ENCODE measurements at regions not wholly inside any gene's neighbourhood (a gene's known extent, or its start where the extent isn't known, plus 50 kb on each side); places are given as distances from the start of the nearest gene placed in this dataset.
"Not testable (repeated sequence)": the region's sequence is repeated elsewhere in the genome, so short reads cannot be mapped to it uniquely, and the experiment has no call there.

DNA sequence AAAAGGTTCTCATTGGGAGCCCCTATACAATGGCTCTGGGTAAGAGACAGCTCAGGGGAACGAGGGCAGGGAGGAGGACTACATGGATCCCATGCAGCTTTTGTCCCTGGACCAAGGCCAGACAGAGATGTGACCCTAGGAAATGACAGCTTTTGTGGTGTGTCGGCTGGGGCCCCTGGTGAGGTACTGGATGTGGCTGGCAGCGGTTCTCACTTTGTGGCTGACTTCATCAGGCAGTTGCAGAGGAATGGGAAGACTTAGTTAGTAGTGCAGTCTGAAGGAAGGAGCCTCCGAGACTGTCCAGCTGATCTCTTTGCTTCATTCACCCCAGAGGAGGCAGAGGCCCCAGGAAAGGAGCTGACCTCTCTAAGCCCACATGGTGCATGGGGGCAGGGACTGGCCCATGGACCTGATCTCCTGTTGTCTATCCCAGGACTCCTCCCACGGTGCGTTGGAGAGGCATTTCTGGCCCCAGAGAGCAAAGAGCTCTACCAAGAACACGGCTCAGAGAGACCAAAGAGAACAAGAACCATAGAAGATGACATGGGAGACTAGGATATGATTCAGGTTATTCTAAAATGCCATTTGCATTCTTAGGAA, 202.9 kb downstream of the RPS24 start:
- H3F3A ChIP-seq (ENCODE audit: insufficient read depth, low read depth) = no peaks in the 10 kb centered on the region
- TF ChIP-seq, protein P1, sequence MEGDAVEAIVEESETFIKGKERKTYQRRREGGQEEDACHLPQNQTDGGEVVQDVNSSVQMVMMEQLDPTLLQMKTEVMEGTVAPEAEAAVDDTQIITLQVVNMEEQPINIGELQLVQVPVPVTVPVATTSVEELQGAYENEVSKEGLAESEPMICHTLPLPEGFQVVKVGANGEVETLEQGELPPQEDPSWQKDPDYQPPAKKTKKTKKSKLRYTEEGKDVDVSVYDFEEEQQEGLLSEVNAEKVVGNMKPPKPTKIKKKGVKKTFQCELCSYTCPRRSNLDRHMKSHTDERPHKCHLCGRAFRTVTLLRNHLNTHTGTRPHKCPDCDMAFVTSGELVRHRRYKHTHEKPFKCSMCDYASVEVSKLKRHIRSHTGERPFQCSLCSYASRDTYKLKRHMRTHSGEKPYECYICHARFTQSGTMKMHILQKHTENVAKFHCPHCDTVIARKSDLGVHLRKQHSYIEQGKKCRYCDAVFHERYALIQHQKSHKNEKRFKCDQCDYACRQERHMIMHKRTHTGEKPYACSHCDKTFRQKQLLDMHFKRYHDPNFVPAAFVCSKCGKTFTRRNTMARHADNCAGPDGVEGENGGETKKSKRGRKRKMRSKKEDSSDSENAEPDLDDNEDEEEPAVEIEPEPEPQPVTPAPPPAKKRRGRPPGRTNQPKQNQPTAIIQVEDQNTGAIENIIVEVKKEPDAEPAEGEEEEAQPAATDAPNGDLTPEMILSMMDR (conservative IDR thresholded peaks at IDR 0.05) = no peak
- TF ChIP-seq EZH2 (IDR thresholded peaks at IDR 0.05; ENCODE audit: low read depth) = no peak
- CTCF ChIA-PET = interaction anchor here (0.7 kb wide), 1 partner anchor 541 kb away, joined by 7 read pairs; no protein-coding TSS in a partner anchor
- H3K27ac ChIP-seq = no peak overlapping the region
- no peaks in the 10 kb centered on the region for H4K20me1 ChIP-seq (ENCODE audit: insufficient read depth)
- no TSS peak for BruUV-seq (replicated peaks)
- intact Hi-C loops (cut with micrococcal nuclease; ENCODE audit: unreplicated experiment) = loop anchor here (5.0 kb wide), 1 partner anchor 491 kb away; no protein-coding TSS in a partner anchor
- no peak for DNase-seq
- no peak overlapping the region for H2AFZ ChIP-seq
- no peaks in the 10 kb centered on the region for H3K79me2 ChIP-seq (ENCODE audit: low read depth)
- no peak overlapping the region for H3K4me3 ChIP-seq
- H3K9me3 ChIP-seq (ENCODE audit: insufficient read depth, low read depth) = no peaks in the 10 kb centered on the region
- POLR2A ChIA-PET (ENCODE audit: unreplicated experiment) = no interaction called here
- H3K4me1 ChIP-seq (replicated peaks; ENCODE audit: insufficient read depth) = no peaks in the 10 kb centered on the region
- H3K27me3 ChIP-seq (ENCODE audit: insufficient read depth, low read depth) = no peaks in the 10 kb centered on the region
- no peaks in the 10 kb centered on the region for H3K9me2 ChIP-seq (ENCODE audit: insufficient read depth)
- no peak overlapping the region for H3K4me2 ChIP-seq
- no peaks in the 10 kb centered on the region for H3K36me3 ChIP-seq (ENCODE audit: low read depth)

DNA sequence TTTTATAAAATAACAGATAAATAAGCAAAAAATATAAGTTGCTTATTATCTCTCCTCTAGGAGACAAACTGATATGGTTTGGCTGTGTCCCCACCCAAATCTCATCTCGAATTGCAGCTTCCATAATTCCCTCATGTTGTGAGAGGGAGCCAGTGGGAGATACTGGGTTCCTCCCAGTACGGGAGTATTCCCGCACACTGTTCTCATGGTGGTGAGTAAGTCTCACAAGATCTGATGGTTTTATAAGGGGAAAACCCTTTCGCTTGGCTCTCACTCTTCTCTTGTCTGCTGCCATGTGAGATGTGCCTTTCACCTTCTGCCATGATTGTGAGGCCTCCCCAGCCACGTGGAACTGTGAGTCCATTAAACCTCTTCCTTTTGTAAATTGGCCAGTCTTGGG, 204.3 kb downstream of the RPS24 start:
- H4K20me1 ChIP-seq (ENCODE audit: insufficient read depth); H2AFZ ChIP-seq; H3K27ac ChIP-seq; CTCF ChIA-PET; H3K36me3 ChIP-seq (ENCODE audit: low read depth); H3K4me1 ChIP-seq (replicated peaks; ENCODE audit: insufficient read depth); BruUV-seq (replicated peaks); H3F3A ChIP-seq (ENCODE audit: insufficient read depth, low read depth); POLR2A ChIA-PET (ENCODE audit: unreplicated experiment); H3K9me2 ChIP-seq (ENCODE audit: insufficient read depth); H3K9me3 ChIP-seq (ENCODE audit: insufficient read depth, low read depth); H3K4me2 ChIP-seq; H3K4me3 ChIP-seq; H3K27me3 ChIP-seq (ENCODE audit: insufficient read depth, low read depth); DNase-seq; H3K79me2 ChIP-seq (ENCODE audit: low read depth): not testable (repeated sequence)
- intact Hi-C loops (cut with micrococcal nuclease; ENCODE audit: unreplicated experiment) = loop anchor here (5.0 kb wide), 1 partner anchor 489 kb away; no protein-coding TSS in a partner anchor

DNA sequence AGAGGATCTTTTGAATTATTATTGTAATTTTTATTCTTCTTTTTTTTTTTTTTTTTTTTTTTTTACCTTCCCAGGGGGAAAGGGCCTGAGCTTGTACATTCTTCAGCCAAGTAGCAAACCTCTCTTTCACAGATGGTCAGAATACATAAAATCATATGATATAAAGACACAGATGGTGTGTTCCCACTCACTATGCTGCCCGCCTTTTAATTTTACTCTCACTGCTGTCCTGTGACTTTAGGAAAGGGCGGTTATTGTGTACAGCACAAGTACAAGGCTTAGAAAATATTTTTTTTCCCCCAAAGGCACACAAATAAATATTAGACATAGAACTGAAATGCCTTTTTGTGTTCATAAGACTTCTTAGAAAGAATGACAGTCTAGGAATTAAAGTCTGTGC, 213.6 kb downstream of the RPS24 start:
- H2AFZ ChIP-seq = no peak overlapping the region
- H3K27me3 ChIP-seq (ENCODE audit: insufficient read depth, low read depth) = no peaks in the 10 kb centered on the region
- no peak overlapping the region for H3K4me3 ChIP-seq
- no peak overlapping the region for H3K4me2 ChIP-seq
- TF ChIP-seq EZH2 (IDR thresholded peaks at IDR 0.05; ENCODE audit: low read depth) = no peak
- TF ChIP-seq, protein P1 (conservative IDR thresholded peaks at IDR 0.05) = no peak
- H3K9me3 ChIP-seq (ENCODE audit: insufficient read depth, low read depth) = 0 out of 2 replicates have a peak, but pooled peaks cover 6% of the 10 kb centered on the region
- H3K27ac ChIP-seq = no peak overlapping the region
- POLR2A ChIA-PET (ENCODE audit: unreplicated experiment) = no interaction called here
- no peaks in the 10 kb centered on the region for H3F3A ChIP-seq (ENCODE audit: insufficient read depth, low read depth)
- H3K36me3 ChIP-seq (ENCODE audit: low read depth) = no peaks in the 10 kb centered on the region
- no peaks in the 10 kb centered on the region for H3K4me1 ChIP-seq (replicated peaks; ENCODE audit: insufficient read depth)
- DNase-seq = no peak
- no TSS peak for BruUV-seq (replicated peaks)
- no peaks in the 10 kb centered on the region for H3K79me2 ChIP-seq (ENCODE audit: low read depth)
- CTCF ChIA-PET = interaction anchor here (0.7 kb wide), 1 partner anchor 469 kb away, joined by 7 read pairs; no protein-coding TSS in a partner anchor
- no peaks in the 10 kb centered on the region for H3K9me2 ChIP-seq (ENCODE audit: insufficient read depth)
- intact Hi-C loops (cut with micrococcal nuclease; ENCODE audit: unreplicated experiment) = no loop called here
- H4K20me1 ChIP-seq (ENCODE audit: insufficient read depth) = no peaks in the 10 kb centered on the region

DNA sequence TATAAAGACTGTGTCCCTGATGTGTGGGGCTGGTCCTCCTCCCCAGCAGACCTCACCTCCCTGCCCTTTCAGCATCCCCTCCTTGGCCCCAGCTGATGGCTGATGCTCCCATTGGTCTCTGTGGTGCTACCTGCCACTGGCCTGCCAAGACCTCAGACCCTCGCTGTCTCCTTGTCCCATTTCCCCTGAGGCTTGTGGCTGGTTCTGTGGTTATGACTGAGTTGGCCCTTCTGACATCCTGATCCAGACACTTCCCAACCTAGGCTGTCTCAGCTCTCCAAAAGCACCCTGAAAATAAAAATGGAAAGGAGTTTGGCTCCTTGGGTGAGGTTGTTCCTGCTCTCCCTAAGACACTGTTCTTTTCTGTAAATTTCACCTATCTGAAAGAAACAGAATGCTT, 214.2 kb downstream of the RPS24 start:
- H3K4me2 ChIP-seq = no peak overlapping the region
- ChIA-PET CTCF (no interaction called here), POLR2A (ENCODE audit: unreplicated experiment) (no interaction called here)
- TF ChIP-seq, protein P1 (conservative IDR thresholded peaks at IDR 0.05) = no peak
- no peak for TF ChIP-seq EZH2 (IDR thresholded peaks at IDR 0.05; ENCODE audit: low read depth)
- H3K9me2 ChIP-seq (ENCODE audit: insufficient read depth) = no peaks in the 10 kb centered on the region
- no peak overlapping the region for H3K4me3 ChIP-seq
- no peaks in the 10 kb centered on the region for H3F3A ChIP-seq (ENCODE audit: insufficient read depth, low read depth)
- intact Hi-C loops (cut with micrococcal nuclease; ENCODE audit: unreplicated experiment) = no loop called here
- no peaks in the 10 kb centered on the region for H3K27me3 ChIP-seq (ENCODE audit: insufficient read depth, low read depth)
- no peaks in the 10 kb centered on the region for H3K4me1 ChIP-seq (replicated peaks; ENCODE audit: insufficient read depth)
- H3K9me3 ChIP-seq (ENCODE audit: insufficient read depth, low read depth) = 0 out of 2 replicates have a peak, but pooled peaks cover 2% of the 10 kb centered on the region
- no TSS peak for BruUV-seq (replicated peaks)
- DNase-seq = no peak
- H3K36me3 ChIP-seq (ENCODE audit: low read depth) = no peaks in the 10 kb centered on the region
- H4K20me1 ChIP-seq (ENCODE audit: insufficient read depth) = no peaks in the 10 kb centered on the region
- H3K79me2 ChIP-seq (ENCODE audit: low read depth) = no peaks in the 10 kb centered on the region
- H3K27ac ChIP-seq = no peak overlapping the region
- no peak overlapping the region for H2AFZ ChIP-seq

Measured in PC-9 (cell line).